Endothelial cell of umbilical vein (primary cell): ENCODE measurements at regions not wholly inside any gene's neighbourhood (a gene's known extent, or its start where the extent isn't known, plus 50 kb on each side); places are given as distances from the start of the nearest gene placed in this dataset.

Experiments
- POLR2A ChIP-seq: IDR thresholded peaks from 2 replicates; pipeline ENCODE4 v1.6.1; 2012; ENCODE audit warnings: low read depth, mild to moderate bottlenecking, control low read depth, low read length
- POLR2AphosphoS5 ChIP-seq: IDR thresholded peaks from 2 replicates; pipeline ENCODE4 v1.6.1; 2012; ENCODE audit warnings: low read depth, mild to moderate bottlenecking, control low read depth, low read length, moderate library complexity; ENCODE audit not compliant: insufficient read depth

DNA sequence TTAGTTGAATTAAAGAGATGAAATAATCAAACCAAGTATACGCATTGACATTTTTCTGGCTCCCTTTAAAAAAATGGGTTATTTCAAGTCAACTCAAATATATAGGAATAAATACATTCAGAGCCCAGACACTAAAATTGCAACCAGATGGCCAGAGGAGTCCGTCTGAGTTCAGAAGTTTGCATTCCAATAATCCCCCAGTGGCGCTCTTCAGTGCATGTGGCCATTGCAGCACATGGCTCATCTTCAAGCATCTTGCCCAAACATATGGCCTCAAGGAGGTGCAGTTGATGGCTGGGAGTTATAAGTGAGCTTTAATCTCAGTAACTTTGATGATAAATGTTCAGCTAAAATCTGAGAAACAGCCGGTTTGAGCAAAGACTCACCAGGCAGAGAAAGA is 295.8 kb upstream of the LRRN1 start:
- TF ChIP-seq POLR2AphosphoS5 (no peak), POLR2A (no peak)
